Endometrial microvascular endothelial cells (primary cell): ENCODE measurements at regions not wholly inside any gene's neighbourhood (a gene's known extent, or its start where the extent isn't known, plus 50 kb on each side); places are given as distances from the start of the nearest gene placed in this dataset.

Source experiments
- in situ Hi-C: cut with HindIII; loops from 2 replicates; pipeline ENCODE4 v1.10.0; 2017; ENCODE audit warnings: low sequenced_read_pairs, low pct_unique_long_range_greater_than_20kb; ENCODE audit errors: inconsistent ontology term

GRCh38 chr1:199639453-199639852, 388.1 kb upstream of the NR5A2 start:
- in situ Hi-C loops = no loop called here

GRCh38 chr1:199641531-199641930, 386.0 kb upstream of the NR5A2 start:
- in situ Hi-C loops = no loop called here

GRCh38 chr1:199644912-199645311, 382.6 kb upstream of the NR5A2 start:
- in situ Hi-C loops = no loop called here

- in situ Hi-C loops = no loop called here
Measured at GRCh38 chr1:199646761-199647160, 380.7 kb upstream of the NR5A2 start.

GRCh38 chr1:199657449-199657848, 370.1 kb upstream of the NR5A2 start:
- in situ Hi-C loops = no loop called here

GRCh38 chr1:199660071-199660470, 367.4 kb upstream of the NR5A2 start:
- in situ Hi-C loops = no loop called here

GRCh38 chr1:199665371-199665770, 362.1 kb upstream of the NR5A2 start:
- in situ Hi-C loops = no loop called here

- in situ Hi-C loops = no loop called here
Measured at GRCh38 chr1:199667089-199667488, 360.4 kb upstream of the NR5A2 start.

GRCh38 chr1:199669916-199670315, 357.6 kb upstream of the NR5A2 start:
- in situ Hi-C loops = no loop called here

GRCh38 chr1:199671684-199672083, 355.8 kb upstream of the NR5A2 start:
- in situ Hi-C loops = no loop called here

GRCh38 chr1:199675937-199676336, 351.6 kb upstream of the NR5A2 start:
- in situ Hi-C loops = loop anchor here (25.0 kb wide), 1 partner anchor 286 kb away; no protein-coding TSS in a partner anchor

GRCh38 chr1:199678771-199679170, 348.7 kb upstream of the NR5A2 start:
- in situ Hi-C loops = loop anchor here (25.0 kb wide), 1 partner anchor 284 kb away; no protein-coding TSS in a partner anchor

GRCh38 chr1:199682081-199682480, 345.4 kb upstream of the NR5A2 start:
- in situ Hi-C loops = loop anchor here (10.0 to 25.0 kb wide), 2 partner anchors 280 to 353 kb away; no protein-coding TSS in a partner anchor

- in situ Hi-C loops = loop anchor here (10.0 to 25.0 kb wide), 2 partner anchors 278 to 350 kb away; no protein-coding TSS in a partner anchor
Measured at GRCh38 chr1:199684686-199685273, 342.7 kb upstream of the NR5A2 start.

GRCh38 chr1:199685369-199685768, 342.1 kb upstream of the NR5A2 start:
- in situ Hi-C loops = loop anchor here (10.0 to 25.0 kb wide), 2 partner anchors 277 to 349 kb away; no protein-coding TSS in a partner anchor

GRCh38 chr1:199687321-199687720, 340.2 kb upstream of the NR5A2 start:
- in situ Hi-C loops = loop anchor here (10.0 to 25.0 kb wide), 2 partner anchors 275 to 347 kb away; no protein-coding TSS in a partner anchor

- in situ Hi-C loops = loop anchor here (10.0 to 25.0 kb wide), 2 partner anchors 274 to 347 kb away; no protein-coding TSS in a partner anchor
Measured at GRCh38 chr1:199688133-199688676, 339.3 kb upstream of the NR5A2 start.

GRCh38 chr1:199688774-199689173, 338.7 kb upstream of the NR5A2 start:
- in situ Hi-C loops = loop anchor here (10.0 to 25.0 kb wide), 2 partner anchors 274 to 346 kb away; no protein-coding TSS in a partner anchor

- in situ Hi-C loops = loop anchor here (25.0 kb wide), 1 partner anchor 272 kb away; no protein-coding TSS in a partner anchor
Measured at GRCh38 chr1:199690496-199690895, 337.0 kb upstream of the NR5A2 start.

GRCh38 chr1:199691540-199691939, 336.0 kb upstream of the NR5A2 start:
- in situ Hi-C loops = loop anchor here (25.0 kb wide), 1 partner anchor 271 kb away; no protein-coding TSS in a partner anchor
